ENCODE measurements at regions not wholly inside any gene's neighbourhood (a gene's known extent, or its start where the extent isn't known, plus 50 kb on each side); places are given as distances from the start of the nearest gene placed in this dataset.

DNA sequence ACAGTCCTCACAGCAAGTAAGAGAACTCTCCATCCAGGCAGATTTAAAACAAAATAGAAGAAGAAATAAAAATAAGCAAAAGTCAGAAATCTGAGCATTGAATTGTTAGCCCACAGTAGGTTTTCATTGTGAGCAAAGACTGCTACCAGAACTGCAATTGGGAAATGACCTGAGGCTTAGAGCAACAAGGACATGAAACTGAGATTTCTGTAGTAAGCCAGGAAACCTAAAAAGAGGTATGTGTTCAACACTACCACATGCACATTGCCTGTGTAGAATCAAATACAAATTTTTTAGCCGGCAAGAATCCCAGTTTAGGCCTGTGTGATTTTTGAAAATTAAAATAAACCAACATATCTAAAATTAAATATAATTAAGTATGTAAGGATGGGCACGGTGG, 928.4 kb upstream of the WWC1 start:
- H3K36me3 Mint-ChIP-seq = peaks cover 10% of the 10 kb centered on the region
- peaks cover 10 to 12% of the 10 kb centered on the region in 2 donors for H3K9me3 Mint-ChIP-seq
- TF ChIP-seq, protein P1, sequence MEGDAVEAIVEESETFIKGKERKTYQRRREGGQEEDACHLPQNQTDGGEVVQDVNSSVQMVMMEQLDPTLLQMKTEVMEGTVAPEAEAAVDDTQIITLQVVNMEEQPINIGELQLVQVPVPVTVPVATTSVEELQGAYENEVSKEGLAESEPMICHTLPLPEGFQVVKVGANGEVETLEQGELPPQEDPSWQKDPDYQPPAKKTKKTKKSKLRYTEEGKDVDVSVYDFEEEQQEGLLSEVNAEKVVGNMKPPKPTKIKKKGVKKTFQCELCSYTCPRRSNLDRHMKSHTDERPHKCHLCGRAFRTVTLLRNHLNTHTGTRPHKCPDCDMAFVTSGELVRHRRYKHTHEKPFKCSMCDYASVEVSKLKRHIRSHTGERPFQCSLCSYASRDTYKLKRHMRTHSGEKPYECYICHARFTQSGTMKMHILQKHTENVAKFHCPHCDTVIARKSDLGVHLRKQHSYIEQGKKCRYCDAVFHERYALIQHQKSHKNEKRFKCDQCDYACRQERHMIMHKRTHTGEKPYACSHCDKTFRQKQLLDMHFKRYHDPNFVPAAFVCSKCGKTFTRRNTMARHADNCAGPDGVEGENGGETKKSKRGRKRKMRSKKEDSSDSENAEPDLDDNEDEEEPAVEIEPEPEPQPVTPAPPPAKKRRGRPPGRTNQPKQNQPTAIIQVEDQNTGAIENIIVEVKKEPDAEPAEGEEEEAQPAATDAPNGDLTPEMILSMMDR (IDR thresholded peaks at IDR 0.05) = no peak
- no peak overlapping the region for H3K4me3 Mint-ChIP-seq
- H3K4me1 Mint-ChIP-seq = no peaks in the 10 kb centered on the region
- no peaks in the 10 kb centered on the region for H3K4me1 ChIP-seq (ENCODE audit: control insufficient read depth, insufficient read depth, low read length)
- no peak overlapping the region for H3K27ac ChIP-seq (ENCODE audit: low read length)
- no peaks in the 10 kb centered on the region for H3K27me3 Mint-ChIP-seq (ENCODE audit: low read depth in 2 of 2)
- no peaks in the 10 kb centered on the region for H3K9me3 ChIP-seq (ENCODE audit: control insufficient read depth, insufficient read depth, low read length)
- no peak overlapping the region for H3K4me3 ChIP-seq (ENCODE audit: low read length)
- H3K27ac Mint-ChIP-seq = no peak overlapping the region
- no peak for ATAC-seq
- 100% methylated on average over 1 of the region's 2 CpGs for WGBS (ENCODE audit: insufficient coverage)
- H3K36me3 ChIP-seq (ENCODE audit: control insufficient read depth, insufficient read depth, low read length) = no peaks in the 10 kb centered on the region
- intact Hi-C loops (cut with micrococcal nuclease) = no loop called here
- no peak for DNase-seq
- H3K27me3 ChIP-seq (ENCODE audit: control insufficient read depth, insufficient read depth, low read length) = no peaks in the 10 kb centered on the region

DNA sequence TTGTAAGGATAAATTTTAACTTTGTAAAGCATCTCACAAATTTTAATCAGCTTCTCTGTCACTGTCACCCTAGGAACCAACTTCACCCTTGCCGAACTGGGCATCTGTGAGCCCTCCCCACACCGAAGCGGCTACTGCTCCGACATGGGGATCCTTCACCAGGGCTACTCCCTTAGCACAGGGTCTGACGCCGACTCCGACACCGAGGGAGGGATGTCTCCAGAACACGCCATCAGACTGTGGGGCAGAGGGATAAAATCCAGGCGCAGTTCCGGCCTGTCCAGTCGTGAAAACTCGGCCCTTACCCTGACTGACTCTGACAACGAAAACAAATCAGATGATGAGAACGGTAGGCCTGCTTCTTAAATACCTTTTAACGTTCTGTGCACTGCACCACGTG, 916.3 kb upstream of the WWC1 start:
- TF ChIP-seq, protein P1 (IDR thresholded peaks at IDR 0.05) = no peak

DNA sequence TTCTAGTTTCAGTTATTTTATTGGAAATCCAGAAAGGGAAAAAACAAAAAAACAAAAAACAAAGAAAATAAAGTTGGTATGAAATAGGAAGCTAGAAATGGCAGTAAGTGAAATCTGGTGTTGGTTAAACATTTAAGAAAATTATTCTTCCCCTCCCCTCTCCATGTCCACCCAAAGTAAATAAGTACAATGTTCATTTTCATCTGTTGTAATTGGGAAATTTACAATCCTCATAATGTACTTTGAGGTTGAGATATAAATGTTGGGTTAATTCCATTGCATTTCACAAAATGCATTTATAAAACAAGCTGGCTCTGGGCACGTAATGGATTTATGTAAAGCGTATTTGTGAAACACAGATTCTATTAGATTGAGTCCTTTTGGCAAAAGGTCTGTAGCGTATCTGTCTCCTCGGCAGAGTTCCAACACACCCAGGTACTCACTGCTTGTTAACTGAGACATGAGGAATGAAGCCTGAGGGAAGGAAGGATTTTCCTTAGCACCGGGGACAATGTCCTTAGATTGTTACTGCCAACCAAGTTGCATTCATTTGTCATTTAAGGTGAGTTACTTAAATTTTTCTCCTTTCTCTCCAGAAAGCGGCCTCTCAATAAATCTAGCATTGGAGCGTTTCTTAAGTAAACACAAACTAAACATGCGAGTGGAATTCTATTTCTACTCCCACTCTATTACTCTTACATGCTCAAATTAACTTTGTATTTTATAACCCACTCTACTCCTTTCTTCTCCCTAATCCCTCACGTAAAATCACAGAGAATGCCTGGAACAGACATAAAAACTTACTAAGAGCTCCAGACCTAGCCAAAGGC, 912.3 kb upstream of the WWC1 start:
- peaks cover 10 to 13% of the 10 kb centered on the region in 2 donors for H3K9me3 Mint-ChIP-seq
- no peaks in the 10 kb centered on the region for H3K4me1 Mint-ChIP-seq
- Histone ChIP-seq H3K27ac (ENCODE audit: low read length) (no peak overlapping the region), H3K4me1 (ENCODE audit: control insufficient read depth, insufficient read depth, low read length) (no peaks in the 10 kb centered on the region), H3K36me3 (ENCODE audit: control insufficient read depth, insufficient read depth, low read length) (no peaks in the 10 kb centered on the region), H3K27me3 (ENCODE audit: control insufficient read depth, insufficient read depth, low read length) (no peaks in the 10 kb centered on the region), H3K4me3 (ENCODE audit: low read length) (no peak overlapping the region), H3K9me3 (ENCODE audit: control insufficient read depth, insufficient read depth, low read length) (no peaks in the 10 kb centered on the region)
- intact Hi-C loops (cut with micrococcal nuclease) = no loop called here
- TF ChIP-seq, protein P1 (IDR thresholded peaks at IDR 0.05) = no peak
- DNase-seq (no peak), ATAC-seq (no peak)
- H3K27ac Mint-ChIP-seq = no peak overlapping the region
- H3K27me3 Mint-ChIP-seq (ENCODE audit: low read depth in 2 of 2) = no peaks in the 10 kb centered on the region
- WGBS (ENCODE audit: insufficient coverage) = 91% methylated on average over 9 of the region's 9 CpGs
- no peak overlapping the region for H3K4me3 Mint-ChIP-seq
- H3K36me3 Mint-ChIP-seq = peaks cover 7% of the 10 kb centered on the region

More for the DNA sequence above, 916.3 kb upstream of the WWC1 start:
- H3K9me3 Mint-ChIP-seq = peaks cover 5 to 6% of the 10 kb centered on the region in 2 donors
- peaks cover 7% of the 10 kb centered on the region for H3K36me3 Mint-ChIP-seq
- ATAC-seq (no peak), DNase-seq (no peak)
- Histone ChIP-seq H3K4me3 (ENCODE audit: low read length) (no peak overlapping the region), H3K9me3 (ENCODE audit: control insufficient read depth, insufficient read depth, low read length) (no peaks in the 10 kb centered on the region), H3K27me3 (ENCODE audit: control insufficient read depth, insufficient read depth, low read length) (no peaks in the 10 kb centered on the region), H3K4me1 (ENCODE audit: control insufficient read depth, insufficient read depth, low read length) (no peaks in the 10 kb centered on the region), H3K36me3 (ENCODE audit: control insufficient read depth, insufficient read depth, low read length) (no peaks in the 10 kb centered on the region), H3K27ac (ENCODE audit: low read length) (no peak overlapping the region)
- WGBS (ENCODE audit: insufficient coverage) = 86% methylated on average over 17 of the region's 17 CpGs
- no peak overlapping the region for H3K27ac Mint-ChIP-seq
- no peaks in the 10 kb centered on the region for H3K4me1 Mint-ChIP-seq
- H3K27me3 Mint-ChIP-seq (ENCODE audit: low read depth in 2 of 2) = no peaks in the 10 kb centered on the region
- no peak overlapping the region for H3K4me3 Mint-ChIP-seq
- intact Hi-C loops (cut with micrococcal nuclease) = no loop called here

DNA sequence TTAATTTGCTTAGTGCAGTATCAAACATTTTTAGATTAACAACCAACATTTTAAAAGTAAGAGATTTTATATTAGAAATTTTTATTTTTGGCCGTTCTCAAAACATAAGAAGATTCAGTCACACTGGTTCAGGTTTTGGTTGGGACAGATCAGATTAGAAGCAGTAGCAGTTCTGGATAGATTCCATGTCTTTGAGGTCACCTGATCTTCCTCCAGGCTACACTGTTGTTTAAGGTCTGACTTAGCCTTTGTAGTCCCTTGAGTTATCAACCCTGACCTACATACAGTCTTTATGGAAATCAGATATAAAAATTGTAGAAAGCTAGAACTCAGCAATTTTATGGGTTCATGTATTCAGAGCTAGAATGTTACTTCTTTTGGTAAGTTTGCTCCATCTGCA, 910.0 kb upstream of the WWC1 start:
- H3K27me3 ChIP-seq (ENCODE audit: control insufficient read depth, insufficient read depth, low read length) = no peaks in the 10 kb centered on the region
- H3K36me3 Mint-ChIP-seq = peaks cover 7% of the 10 kb centered on the region
- no peaks in the 10 kb centered on the region for H3K27me3 Mint-ChIP-seq (ENCODE audit: low read depth in 2 of 2)
- no peaks in the 10 kb centered on the region for H3K4me1 ChIP-seq (ENCODE audit: control insufficient read depth, insufficient read depth, low read length)
- intact Hi-C loops (cut with micrococcal nuclease) = no loop called here
- H3K4me3 Mint-ChIP-seq = no peak overlapping the region
- ATAC-seq (no peak), DNase-seq (no peak)
- peaks cover 10 to 18% of the 10 kb centered on the region in 2 donors for H3K9me3 Mint-ChIP-seq
- H3K27ac Mint-ChIP-seq = no peak overlapping the region
- H3K4me3 ChIP-seq (ENCODE audit: low read length) = no peak overlapping the region
- H3K4me1 Mint-ChIP-seq = no peaks in the 10 kb centered on the region
- H3K36me3 ChIP-seq (ENCODE audit: control insufficient read depth, insufficient read depth, low read length) = no peaks in the 10 kb centered on the region
- TF ChIP-seq, protein P1 (IDR thresholded peaks at IDR 0.05) = no peak
- H3K9me3 ChIP-seq (ENCODE audit: control insufficient read depth, insufficient read depth, low read length) = no peaks in the 10 kb centered on the region
- WGBS (ENCODE audit: insufficient coverage) = 91% methylated on average over 1 of the region's 1 CpG
- H3K27ac ChIP-seq (ENCODE audit: low read length) = no peak overlapping the region

All from natural killer cell (primary cell).